ENCODE measurements at regions not wholly inside any gene's neighbourhood (a gene's known extent, or its start where the extent isn't known, plus 50 kb on each side); places are given as distances from the start of the nearest gene placed in this dataset.
"Not testable (repeated sequence)": the region's sequence is repeated elsewhere in the genome, so short reads cannot be mapped to it uniquely, and the experiment has no call there.

- TF ChIP-seq CTCF, POLR2AphosphoS5 (IDR thresholded peaks at IDR 0.05): not testable (repeated sequence)
Observed at GRCh38 chr15:99494536-99495233, 71.1 kb upstream of the MEF2A start.
